Glutamatergic neuron (in vitro differentiated cells): ENCODE measurements at regions not wholly inside any gene's neighbourhood (a gene's known extent, or its start where the extent isn't known, plus 50 kb on each side); places are given as distances from the start of the nearest gene placed in this dataset.
"Not testable (repeated sequence)": the region's sequence is repeated elsewhere in the genome, so short reads cannot be mapped to it uniquely, and the experiment has no call there.

Experiments used
- DNase-seq: peaks from one replicate; pipeline ENCODE4 v3.0.0; 2022
- H3K27ac Mint-ChIP-seq: one replicate; pipeline ENCODE4 v1.8.0; 2020; ENCODE audit warnings: mild to moderate bottlenecking, mixed read lengths, inconsistent platforms; ENCODE audit not compliant: unreplicated experiment
- H3K27me3 Mint-ChIP-seq: one replicate; pipeline ENCODE4 v1.8.0; 2020; ENCODE audit warnings: mild to moderate bottlenecking, moderate library complexity, mixed read lengths, inconsistent platforms; ENCODE audit not compliant: unreplicated experiment
- H3K36me3 Mint-ChIP-seq: one replicate; pipeline ENCODE4 v1.8.0; 2020; ENCODE audit warnings: mild to moderate bottlenecking, mixed read lengths, inconsistent platforms; ENCODE audit not compliant: unreplicated experiment
- H3K4me1 Mint-ChIP-seq: one replicate; pipeline ENCODE4 v1.8.0; 2020; ENCODE audit warnings: mild to moderate bottlenecking, low read depth, mixed read lengths, inconsistent platforms; ENCODE audit not compliant: unreplicated experiment
- H3K4me3 Mint-ChIP-seq: one replicate; pipeline ENCODE4 v1.8.0; 2020; ENCODE audit warnings: mild to moderate bottlenecking, mixed read lengths, inconsistent platforms; ENCODE audit not compliant: unreplicated experiment
- H3K9me3 Mint-ChIP-seq: one replicate; pipeline ENCODE4 v1.8.0; 2020; ENCODE audit warnings: mild to moderate bottlenecking, moderate library complexity, mixed read lengths, inconsistent platforms; ENCODE audit not compliant: unreplicated experiment
- CTCF ChIP-seq: fragments of 200-600 bp; sonication (generic); IDR thresholded peaks from one replicate; pipeline ENCODE4 v1.5.0; 2021; ENCODE audit not compliant: partially characterized antibody, unreplicated experiment

DNA sequence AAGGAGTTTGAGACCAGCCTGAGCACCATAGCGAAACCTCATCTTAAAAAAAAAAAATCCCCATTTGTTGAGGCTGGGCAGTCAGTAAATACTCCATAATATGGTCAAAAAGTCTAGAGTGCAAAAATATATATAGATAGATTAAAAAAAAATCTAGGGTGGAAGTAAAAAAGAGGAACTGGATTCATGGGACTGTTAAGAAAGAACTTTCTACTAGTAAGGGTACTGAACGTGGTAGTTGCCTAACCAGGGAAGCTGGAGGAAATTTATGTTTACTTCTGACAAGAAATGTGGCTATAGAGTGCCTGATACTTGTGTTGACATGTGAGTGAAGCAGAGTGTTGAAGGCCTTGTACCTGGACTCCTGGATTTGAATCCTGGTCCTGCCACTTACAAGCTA lies 265.9 kb upstream of the FAM78B start:
- H3K4me1 Mint-ChIP-seq = peaks cover 3% of the 10 kb centered on the region

DNA sequence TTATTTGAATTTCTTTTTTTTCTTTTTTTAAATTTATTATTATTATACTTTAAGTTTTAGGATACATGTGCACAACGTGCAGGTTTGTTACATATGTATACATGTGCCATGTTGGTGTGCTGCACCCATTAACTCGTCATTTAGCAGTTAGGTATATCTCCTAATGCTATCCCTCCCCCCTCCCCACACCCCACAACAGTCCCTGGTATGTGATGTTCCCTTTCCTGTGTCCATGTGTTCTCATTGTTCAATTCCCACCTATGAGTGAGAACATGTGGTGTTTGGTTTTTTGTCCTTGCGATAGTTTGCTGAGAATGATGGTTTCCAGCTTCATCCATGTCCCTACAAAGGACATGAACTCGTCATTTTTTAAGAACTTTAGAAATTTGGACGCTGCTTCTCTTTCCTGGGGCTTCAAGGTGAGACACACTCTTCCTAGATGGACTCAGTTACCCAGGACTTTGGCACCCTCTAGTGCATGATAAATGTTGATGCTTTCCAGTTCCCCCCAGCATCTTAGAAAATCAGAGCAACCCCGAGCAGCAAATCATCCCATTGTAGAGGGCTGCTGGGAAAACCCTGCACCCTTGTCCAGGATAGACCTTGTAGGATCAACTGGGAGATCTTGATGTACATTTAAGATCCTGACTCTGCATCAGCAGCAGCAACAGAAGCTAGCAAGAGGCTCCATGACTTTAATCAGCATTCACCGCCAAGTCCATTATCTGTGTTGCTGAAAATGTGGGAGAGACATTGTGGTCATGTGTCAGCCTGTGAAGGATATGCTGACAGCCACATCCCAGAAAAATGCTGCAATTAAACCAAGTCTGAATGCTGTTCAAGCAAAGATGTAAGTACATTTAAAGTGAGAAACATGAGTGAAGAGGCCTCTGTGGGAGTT lies 266.9 kb upstream of the FAM78B start:
- not testable (repeated sequence) for H3K27me3 Mint-ChIP-seq, H3K27ac Mint-ChIP-seq, H3K9me3 Mint-ChIP-seq, H3K4me1 Mint-ChIP-seq, H3K4me3 Mint-ChIP-seq, H3K36me3 Mint-ChIP-seq
- peak; percentile 14 for DNase-seq
- peak; percentile 35 for TF ChIP-seq CTCF

More for the DNA sequence above, 265.9 kb upstream of the FAM78B start:
- no peak overlapping the region for H3K27ac Mint-ChIP-seq
- H3K27me3 Mint-ChIP-seq = no peaks in the 10 kb centered on the region
- no peaks in the 10 kb centered on the region for H3K9me3 Mint-ChIP-seq
- no peak for TF ChIP-seq CTCF
- no peak overlapping the region for H3K4me3 Mint-ChIP-seq
- no peaks in the 10 kb centered on the region for H3K36me3 Mint-ChIP-seq
- no peak for DNase-seq

- no peak for TF ChIP-seq CTCF
Observed at GRCh38 chr1:166457700-166458099, 290.9 kb upstream of the FAM78B start.

DNA sequence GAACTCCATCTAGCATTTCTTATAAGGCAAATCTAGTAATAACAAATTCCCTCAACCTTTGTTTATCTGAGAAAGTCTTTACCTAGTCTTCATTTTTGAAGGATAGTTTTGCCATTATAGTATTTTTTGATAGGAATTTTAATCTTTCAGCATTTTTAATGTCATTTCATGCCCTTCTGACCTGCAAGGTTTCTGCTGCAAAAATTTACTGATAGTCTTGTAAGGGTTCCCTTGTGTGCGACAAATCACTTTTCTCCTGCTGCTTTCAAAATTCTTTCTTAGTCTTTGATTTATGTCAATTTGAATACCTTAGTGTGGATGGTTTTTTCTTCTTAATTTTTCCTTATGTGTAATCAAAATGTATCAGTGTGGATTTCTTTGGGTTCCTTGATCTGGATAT lies 297.5 kb upstream of the FAM78B start:
- Mint-ChIP-seq H3K9me3 (peaks cover 2% of the 10 kb centered on the region), H3K27ac (no peak overlapping the region), H3K4me1 (no peaks in the 10 kb centered on the region), H3K4me3 (no peak overlapping the region), H3K27me3 (no peaks in the 10 kb centered on the region), H3K36me3 (peaks cover 13% of the 10 kb centered on the region)
- TF ChIP-seq CTCF = no peak
- DNase-seq = no peak

More at GRCh38 chr1:166457700-166458099, 290.9 kb upstream of the FAM78B start:
- H3K27ac Mint-ChIP-seq = no peak overlapping the region
- peaks cover 2% of the 10 kb centered on the region for H3K27me3 Mint-ChIP-seq
- H3K9me3 Mint-ChIP-seq = no peaks in the 10 kb centered on the region
- H3K36me3 Mint-ChIP-seq = no peaks in the 10 kb centered on the region
- no peak overlapping the region for H3K4me3 Mint-ChIP-seq
- H3K4me1 Mint-ChIP-seq = no peaks in the 10 kb centered on the region
- DNase-seq = no peak

DNA sequence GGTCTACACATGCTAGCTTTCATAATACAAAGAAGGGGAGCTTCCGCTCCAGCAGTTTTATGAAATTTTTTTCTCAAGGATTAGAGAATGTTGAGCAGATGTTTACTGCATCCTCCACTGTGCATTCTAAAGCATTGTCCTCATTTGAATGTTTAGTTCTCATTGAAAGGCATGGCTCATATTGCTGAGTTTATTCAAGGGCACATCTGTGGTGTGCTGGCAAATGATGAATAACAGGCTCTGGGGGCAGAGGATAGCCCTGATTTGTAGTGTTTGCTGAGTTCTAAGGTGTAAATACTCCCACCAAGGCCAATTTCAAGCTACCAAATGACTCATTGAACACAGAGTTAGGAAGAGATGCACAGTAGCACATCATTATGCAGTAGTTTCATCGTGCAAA lies 303.2 kb upstream of the FAM78B start:
- Mint-ChIP-seq H3K36me3 (peaks cover 10% of the 10 kb centered on the region), H3K27me3 (no peaks in the 10 kb centered on the region), H3K27ac (no peak overlapping the region), H3K4me3 (no peak overlapping the region), H3K9me3 (peaks cover 3% of the 10 kb centered on the region), H3K4me1 (no peaks in the 10 kb centered on the region)
- no peak for TF ChIP-seq CTCF
- no peak for DNase-seq
